ENCODE measurements at regions not wholly inside any gene's neighbourhood (a gene's known extent, or its start where the extent isn't known, plus 50 kb on each side); places are given as distances from the start of the nearest gene placed in this dataset.

- no peak for TF ChIP-seq CTCF (IDR thresholded peaks at IDR 0.05)
- no peak for TF ChIP-seq POLR2A (IDR thresholded peaks at IDR 0.05)
These were observed 58.3 kb downstream of the TMEM174 start for GRCh38 chr5:73231246-73231778.
